ENCODE measurements at regions not wholly inside any gene's neighbourhood (a gene's known extent, or its start where the extent isn't known, plus 50 kb on each side); places are given as distances from the start of the nearest gene placed in this dataset.

DNA sequence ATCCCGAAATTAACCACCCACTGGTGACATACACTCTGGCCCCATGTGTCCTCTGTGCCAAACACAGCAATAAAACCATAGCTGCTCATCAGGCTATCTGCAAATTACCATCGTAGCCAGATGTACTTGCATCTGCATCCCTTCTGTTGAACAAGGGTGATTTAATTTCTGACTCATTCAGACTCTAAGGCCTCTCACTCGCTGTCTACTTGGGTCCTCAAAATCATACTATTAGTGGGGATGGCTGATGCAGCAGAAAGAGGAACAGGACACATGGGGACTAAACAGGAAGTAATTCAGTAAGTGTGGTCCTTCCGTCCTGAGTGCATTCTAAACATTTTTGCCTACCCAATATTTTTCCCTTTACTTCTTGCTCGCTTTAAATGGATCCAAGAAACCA, 2275.0 kb upstream of the PCDH20 start:
- TF ChIP-seq, protein P1, sequence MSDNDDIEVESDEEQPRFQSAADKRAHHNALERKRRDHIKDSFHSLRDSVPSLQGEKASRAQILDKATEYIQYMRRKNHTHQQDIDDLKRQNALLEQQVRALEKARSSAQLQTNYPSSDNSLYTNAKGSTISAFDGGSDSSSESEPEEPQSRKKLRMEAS (IDR thresholded peaks at IDR 0.05) = no peak
- TF ChIP-seq TCF12 (IDR thresholded peaks at IDR 0.05; ENCODE audit: low read depth) = no peak
- TF ChIP-seq, protein P2, sequence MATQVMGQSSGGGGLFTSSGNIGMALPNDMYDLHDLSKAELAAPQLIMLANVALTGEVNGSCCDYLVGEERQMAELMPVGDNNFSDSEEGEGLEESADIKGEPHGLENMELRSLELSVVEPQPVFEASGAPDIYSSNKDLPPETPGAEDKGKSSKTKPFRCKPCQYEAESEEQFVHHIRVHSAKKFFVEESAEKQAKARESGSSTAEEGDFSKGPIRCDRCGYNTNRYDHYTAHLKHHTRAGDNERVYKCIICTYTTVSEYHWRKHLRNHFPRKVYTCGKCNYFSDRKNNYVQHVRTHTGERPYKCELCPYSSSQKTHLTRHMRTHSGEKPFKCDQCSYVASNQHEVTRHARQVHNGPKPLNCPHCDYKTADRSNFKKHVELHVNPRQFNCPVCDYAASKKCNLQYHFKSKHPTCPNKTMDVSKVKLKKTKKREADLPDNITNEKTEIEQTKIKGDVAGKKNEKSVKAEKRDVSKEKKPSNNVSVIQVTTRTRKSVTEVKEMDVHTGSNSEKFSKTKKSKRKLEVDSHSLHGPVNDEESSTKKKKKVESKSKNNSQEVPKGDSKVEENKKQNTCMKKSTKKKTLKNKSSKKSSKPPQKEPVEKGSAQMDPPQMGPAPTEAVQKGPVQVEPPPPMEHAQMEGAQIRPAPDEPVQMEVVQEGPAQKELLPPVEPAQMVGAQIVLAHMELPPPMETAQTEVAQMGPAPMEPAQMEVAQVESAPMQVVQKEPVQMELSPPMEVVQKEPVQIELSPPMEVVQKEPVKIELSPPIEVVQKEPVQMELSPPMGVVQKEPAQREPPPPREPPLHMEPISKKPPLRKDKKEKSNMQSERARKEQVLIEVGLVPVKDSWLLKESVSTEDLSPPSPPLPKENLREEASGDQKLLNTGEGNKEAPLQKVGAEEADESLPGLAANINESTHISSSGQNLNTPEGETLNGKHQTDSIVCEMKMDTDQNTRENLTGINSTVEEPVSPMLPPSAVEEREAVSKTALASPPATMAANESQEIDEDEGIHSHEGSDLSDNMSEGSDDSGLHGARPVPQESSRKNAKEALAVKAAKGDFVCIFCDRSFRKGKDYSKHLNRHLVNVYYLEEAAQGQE (IDR thresholded peaks at IDR 0.05; ENCODE audit: low read depth) = no peak
- no peak for TF ChIP-seq TAF1 (IDR thresholded peaks at IDR 0.05; ENCODE audit: low read depth)
- no peak for TF ChIP-seq NFIC (IDR thresholded peaks at IDR 0.05)
- TF ChIP-seq YY1 (IDR thresholded peaks at IDR 0.05; ENCODE audit: low read depth) = no peak
- TF ChIP-seq TEAD4 (IDR thresholded peaks at IDR 0.05) = no peak
- no peak for TF ChIP-seq RAD21 (IDR thresholded peaks at IDR 0.05; ENCODE audit: low read depth)
- TF ChIP-seq, protein P3, sequence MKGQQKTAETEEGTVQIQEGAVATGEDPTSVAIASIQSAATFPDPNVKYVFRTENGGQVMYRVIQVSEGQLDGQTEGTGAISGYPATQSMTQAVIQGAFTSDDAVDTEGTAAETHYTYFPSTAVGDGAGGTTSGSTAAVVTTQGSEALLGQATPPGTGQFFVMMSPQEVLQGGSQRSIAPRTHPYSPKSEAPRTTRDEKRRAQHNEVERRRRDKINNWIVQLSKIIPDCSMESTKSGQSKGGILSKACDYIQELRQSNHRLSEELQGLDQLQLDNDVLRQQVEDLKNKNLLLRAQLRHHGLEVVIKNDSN (IDR thresholded peaks at IDR 0.05) = no peak
- no peak for TF ChIP-seq ZBTB7A (IDR thresholded peaks at IDR 0.05; ENCODE audit: low read depth)
- TF ChIP-seq CEBPB (IDR thresholded peaks at IDR 0.05) = no peak
- TF ChIP-seq EP300 (IDR thresholded peaks at IDR 0.05; ENCODE audit: borderline replicate concordance) = no peak
- TF ChIP-seq EGR1 (IDR thresholded peaks at IDR 0.05) = no peak
- TF ChIP-seq CREB1 (IDR thresholded peaks at IDR 0.05; ENCODE audit: low read depth) = no peak
- TF ChIP-seq FOXM1 (IDR thresholded peaks at IDR 0.05; ENCODE audit: borderline replicate concordance, low read depth) = no peak

DNA sequence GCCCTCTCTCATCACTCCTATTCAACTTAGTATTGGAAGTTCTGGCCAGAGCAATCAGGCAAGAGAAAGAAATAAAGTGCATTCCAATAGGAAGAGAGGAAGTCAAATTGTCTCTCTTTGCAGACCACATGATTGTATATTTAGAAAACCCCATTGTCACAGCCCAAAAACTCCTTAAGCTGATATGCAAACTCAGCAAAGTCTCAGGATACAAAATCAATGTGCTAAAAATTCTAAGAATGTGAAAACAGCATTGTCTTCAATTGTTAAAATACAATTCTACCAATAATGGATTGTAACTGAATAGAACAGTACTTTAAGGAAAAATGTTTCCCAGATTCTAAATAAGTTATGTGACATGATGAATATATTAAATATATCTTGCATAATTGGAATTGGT, 2269.2 kb upstream of the PCDH20 start:
- TF ChIP-seq, protein P3 (IDR thresholded peaks at IDR 0.05) = no peak
- TF ChIP-seq EGR1 (IDR thresholded peaks at IDR 0.05) (no peak), RAD21 (IDR thresholded peaks at IDR 0.05; ENCODE audit: low read depth) (no peak), ZBTB7A (IDR thresholded peaks at IDR 0.05; ENCODE audit: low read depth) (no peak), TCF12 (IDR thresholded peaks at IDR 0.05; ENCODE audit: low read depth) (no peak), CEBPB (IDR thresholded peaks at IDR 0.05) (no peak), TEAD4 (IDR thresholded peaks at IDR 0.05) (no peak), YY1 (IDR thresholded peaks at IDR 0.05; ENCODE audit: low read depth) (no peak), FOXM1 (IDR thresholded peaks at IDR 0.05; ENCODE audit: borderline replicate concordance, low read depth) (no peak)
- TF ChIP-seq, protein P1 (IDR thresholded peaks at IDR 0.05) = no peak

DNA sequence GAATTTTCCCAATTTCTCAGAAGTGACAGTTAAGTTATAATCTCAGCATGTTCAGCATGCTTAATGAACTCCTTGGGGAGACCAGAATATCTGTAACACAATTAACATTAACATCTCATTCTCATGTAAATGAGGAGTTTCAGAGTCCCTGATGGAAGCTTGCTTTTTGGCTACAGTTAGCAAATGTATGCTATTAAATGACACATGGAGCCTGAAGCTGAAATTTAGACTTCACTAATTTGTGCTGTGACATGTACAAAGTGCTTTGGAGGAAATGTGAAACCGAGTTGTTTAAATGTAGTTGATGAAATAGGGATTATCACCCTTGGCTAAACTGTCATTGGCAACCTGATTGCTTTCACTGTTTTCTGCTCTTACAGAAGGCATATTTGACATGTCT, 2265.1 kb upstream of the PCDH20 start:
- no peak for TF ChIP-seq YY1 (IDR thresholded peaks at IDR 0.05; ENCODE audit: low read depth)
- no peak for TF ChIP-seq CEBPB (IDR thresholded peaks at IDR 0.05)
- no peak for TF ChIP-seq TAF1 (IDR thresholded peaks at IDR 0.05; ENCODE audit: low read depth)
- TF ChIP-seq, protein P2 (IDR thresholded peaks at IDR 0.05; ENCODE audit: low read depth) = no peak
- TF ChIP-seq FOXM1 (IDR thresholded peaks at IDR 0.05; ENCODE audit: borderline replicate concordance, low read depth) = no peak
- no peak for TF ChIP-seq TEAD4 (IDR thresholded peaks at IDR 0.05)
- no peak for TF ChIP-seq EP300 (IDR thresholded peaks at IDR 0.05; ENCODE audit: borderline replicate concordance)
- TF ChIP-seq EGR1 (IDR thresholded peaks at IDR 0.05) = no peak

DNA sequence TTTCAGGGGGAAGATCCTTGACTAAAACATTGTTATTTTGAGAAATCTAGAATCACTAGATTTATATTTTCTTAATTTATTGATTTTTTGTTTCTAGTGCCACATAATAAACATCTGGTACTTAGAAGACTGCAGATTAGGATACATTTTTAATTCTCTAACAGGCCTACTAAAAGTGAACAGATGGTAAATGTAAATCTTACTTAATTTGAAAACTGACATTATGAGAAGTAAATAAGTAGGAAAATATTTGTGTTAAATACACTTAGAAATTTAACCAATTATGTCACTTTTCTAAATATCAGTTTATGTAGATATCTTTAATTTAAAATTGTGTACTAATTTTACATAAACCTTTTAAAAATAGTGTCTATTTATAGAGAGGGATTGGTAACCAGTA, 2255.6 kb upstream of the PCDH20 start:
- no peak for TF ChIP-seq EP300 (IDR thresholded peaks at IDR 0.05; ENCODE audit: borderline replicate concordance)
- TF ChIP-seq, protein P3 (IDR thresholded peaks at IDR 0.05) = no peak
- TF ChIP-seq CEBPB (IDR thresholded peaks at IDR 0.05) = no peak
- no peak for TF ChIP-seq RAD21 (IDR thresholded peaks at IDR 0.05; ENCODE audit: low read depth)
- no peak for TF ChIP-seq TEAD4 (IDR thresholded peaks at IDR 0.05)
- TF ChIP-seq TAF1 (IDR thresholded peaks at IDR 0.05; ENCODE audit: low read depth) = no peak
- TF ChIP-seq YY1 (IDR thresholded peaks at IDR 0.05; ENCODE audit: low read depth) = no peak
- TF ChIP-seq NFIC (IDR thresholded peaks at IDR 0.05) = no peak
- TF ChIP-seq EGR1 (IDR thresholded peaks at IDR 0.05) = no peak

DNA sequence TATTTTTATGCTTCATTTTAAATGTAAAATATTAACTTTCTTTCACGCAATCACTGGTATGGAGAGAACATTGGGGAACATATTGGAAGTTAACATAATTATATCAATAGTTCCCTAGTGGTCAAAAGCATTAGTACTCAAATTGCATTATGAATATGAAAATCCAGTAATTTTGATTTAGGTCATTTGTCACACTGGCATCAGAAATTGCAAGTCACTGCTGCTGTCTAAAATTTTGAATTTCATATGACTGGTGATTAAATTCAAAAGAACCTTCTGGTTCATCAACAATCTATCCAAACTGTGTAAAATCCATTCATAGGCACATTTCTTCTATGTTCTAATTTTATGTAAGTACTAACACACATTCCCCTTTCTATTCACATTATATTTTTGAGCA, 2235.7 kb upstream of the PCDH20 start:
- TF ChIP-seq CREB1 (IDR thresholded peaks at IDR 0.05; ENCODE audit: low read depth) (no peak), TAF1 (IDR thresholded peaks at IDR 0.05; ENCODE audit: low read depth) (no peak), TEAD4 (IDR thresholded peaks at IDR 0.05) (no peak), YY1 (IDR thresholded peaks at IDR 0.05; ENCODE audit: low read depth) (no peak)
- TF ChIP-seq, protein P1 (IDR thresholded peaks at IDR 0.05) = no peak

DNA sequence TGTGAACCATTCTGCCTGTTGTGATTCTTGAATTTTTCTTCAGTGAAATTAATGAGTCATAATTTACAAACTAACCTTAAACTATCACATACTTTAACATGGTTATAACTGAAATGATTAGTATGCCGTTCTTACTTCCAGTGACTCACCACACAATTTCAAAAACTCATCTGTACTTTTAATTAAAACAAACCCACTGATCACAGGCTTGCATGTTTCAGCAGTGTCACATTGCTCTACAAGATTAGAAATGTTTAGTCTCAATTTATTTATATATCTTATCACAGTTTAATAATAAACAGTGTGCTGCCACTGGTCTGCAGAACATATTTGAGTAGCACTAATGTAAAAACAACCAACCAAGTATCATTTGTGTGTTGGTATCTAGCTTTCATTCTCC, 2227.9 kb upstream of the PCDH20 start:
- no peak for TF ChIP-seq EP300 (IDR thresholded peaks at IDR 0.05; ENCODE audit: borderline replicate concordance)
- TF ChIP-seq ZBTB7A (IDR thresholded peaks at IDR 0.05; ENCODE audit: low read depth) = no peak
- no peak for TF ChIP-seq TAF1 (IDR thresholded peaks at IDR 0.05; ENCODE audit: low read depth)
- no peak for TF ChIP-seq TEAD4 (IDR thresholded peaks at IDR 0.05)
- TF ChIP-seq, protein P3 (IDR thresholded peaks at IDR 0.05) = no peak
- no peak for TF ChIP-seq RAD21 (IDR thresholded peaks at IDR 0.05; ENCODE audit: low read depth)
- no peak for TF ChIP-seq FOXM1 (IDR thresholded peaks at IDR 0.05; ENCODE audit: borderline replicate concordance, low read depth)
- TF ChIP-seq, protein P1 (IDR thresholded peaks at IDR 0.05) = no peak
- no peak for TF ChIP-seq EGR1 (IDR thresholded peaks at IDR 0.05)
- no peak for TF ChIP-seq CEBPB (IDR thresholded peaks at IDR 0.05)
- TF ChIP-seq YY1 (IDR thresholded peaks at IDR 0.05; ENCODE audit: low read depth) = no peak
- no peak for TF ChIP-seq CREB1 (IDR thresholded peaks at IDR 0.05; ENCODE audit: low read depth)
- TF ChIP-seq, protein P2 (IDR thresholded peaks at IDR 0.05; ENCODE audit: low read depth) = no peak
- TF ChIP-seq TCF12 (IDR thresholded peaks at IDR 0.05; ENCODE audit: low read depth) = no peak
- no peak for TF ChIP-seq NFIC (IDR thresholded peaks at IDR 0.05)
